HFFc6 (cell line): ENCODE measurements at regions not wholly inside any gene's neighbourhood (a gene's known extent, or its start where the extent isn't known, plus 50 kb on each side); places are given as distances from the start of the nearest gene placed in this dataset.

Experiments used
- DNase-seq: peaks from one replicate; pipeline ENCODE4 v3.0.0-alpha.2; 2018
- H3K27ac Mint-ChIP-seq: 2 replicates; pipeline ENCODE4 v1.8.0; 2020; ENCODE audit warnings: mild to moderate bottlenecking, mixed read lengths
- H3K27me3 Mint-ChIP-seq: 2 replicates; pipeline ENCODE4 v1.8.0; 2021; ENCODE audit warnings: mild to moderate bottlenecking, moderate library complexity, mixed read lengths; ENCODE audit not compliant: insufficient read depth
- H3K36me3 Mint-ChIP-seq: 2 replicates; pipeline ENCODE4 v1.8.0; 2021; ENCODE audit warnings: low read depth, mixed read lengths
- H3K4me1 Mint-ChIP-seq: 2 replicates; pipeline ENCODE4 v1.8.0; 2020; ENCODE audit warnings: low read depth, mixed read lengths
- H3K4me3 Mint-ChIP-seq: 2 replicates; pipeline ENCODE4 v1.8.0; 2020; ENCODE audit warnings: mild to moderate bottlenecking, moderate library complexity, mixed read lengths
- H3K9me3 Mint-ChIP-seq: 2 replicates; pipeline ENCODE4 v1.8.0; 2020; ENCODE audit warnings: mild to moderate bottlenecking, mixed read lengths
- TF ChIP-seq, protein P1 (sequence below): fragments of 200-600 bp; sonication (generic); IDR thresholded peaks from 2 replicates; pipeline ENCODE4 v1.5.0; 2021; ENCODE audit warnings: antibody characterized with exemption, mild to moderate bottlenecking

GRCh38 chr21:15164678-15165303 lies 100.0 kb upstream of the NRIP1 start:
- TF ChIP-seq, protein P1, sequence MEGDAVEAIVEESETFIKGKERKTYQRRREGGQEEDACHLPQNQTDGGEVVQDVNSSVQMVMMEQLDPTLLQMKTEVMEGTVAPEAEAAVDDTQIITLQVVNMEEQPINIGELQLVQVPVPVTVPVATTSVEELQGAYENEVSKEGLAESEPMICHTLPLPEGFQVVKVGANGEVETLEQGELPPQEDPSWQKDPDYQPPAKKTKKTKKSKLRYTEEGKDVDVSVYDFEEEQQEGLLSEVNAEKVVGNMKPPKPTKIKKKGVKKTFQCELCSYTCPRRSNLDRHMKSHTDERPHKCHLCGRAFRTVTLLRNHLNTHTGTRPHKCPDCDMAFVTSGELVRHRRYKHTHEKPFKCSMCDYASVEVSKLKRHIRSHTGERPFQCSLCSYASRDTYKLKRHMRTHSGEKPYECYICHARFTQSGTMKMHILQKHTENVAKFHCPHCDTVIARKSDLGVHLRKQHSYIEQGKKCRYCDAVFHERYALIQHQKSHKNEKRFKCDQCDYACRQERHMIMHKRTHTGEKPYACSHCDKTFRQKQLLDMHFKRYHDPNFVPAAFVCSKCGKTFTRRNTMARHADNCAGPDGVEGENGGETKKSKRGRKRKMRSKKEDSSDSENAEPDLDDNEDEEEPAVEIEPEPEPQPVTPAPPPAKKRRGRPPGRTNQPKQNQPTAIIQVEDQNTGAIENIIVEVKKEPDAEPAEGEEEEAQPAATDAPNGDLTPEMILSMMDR = no peak
- no peak for DNase-seq
- no peaks in the 10 kb centered on the region for H3K9me3 Mint-ChIP-seq
- no peak overlapping the region for H3K4me3 Mint-ChIP-seq
- H3K4me1 Mint-ChIP-seq = no peaks in the 10 kb centered on the region
- H3K27ac Mint-ChIP-seq = no peak overlapping the region
- no peaks in the 10 kb centered on the region for H3K36me3 Mint-ChIP-seq
- H3K27me3 Mint-ChIP-seq = no peaks in the 10 kb centered on the region; the same call in 1 of the 2 replicates

DNA sequence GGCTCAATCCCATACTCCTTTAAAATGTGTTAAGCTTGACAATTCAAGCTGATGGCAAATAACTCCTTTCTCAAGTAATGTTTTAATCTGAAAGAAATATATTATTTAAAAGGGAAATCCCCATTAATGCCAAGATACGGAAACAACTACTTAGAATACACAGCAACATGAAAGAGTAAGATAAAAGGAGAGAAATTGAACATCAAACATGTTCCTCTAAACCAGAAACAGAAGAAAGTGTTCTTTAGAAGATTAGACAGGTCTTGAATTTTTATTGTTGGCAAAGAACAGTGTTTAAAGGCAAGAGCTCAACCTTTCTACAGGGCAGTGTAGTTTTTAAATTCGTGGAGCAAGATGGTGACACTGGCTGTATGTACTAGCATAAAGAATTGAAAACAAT lies 105.8 kb upstream of the NRIP1 start:
- no peak for DNase-seq
- TF ChIP-seq, protein P1 = no peak
- H3K36me3 Mint-ChIP-seq = no peaks in the 10 kb centered on the region
- no peak overlapping the region for H3K4me3 Mint-ChIP-seq
- H3K9me3 Mint-ChIP-seq = no peaks in the 10 kb centered on the region
- peaks cover 1% of the 10 kb centered on the region for H3K27me3 Mint-ChIP-seq
- H3K4me1 Mint-ChIP-seq = no peaks in the 10 kb centered on the region
- no peak overlapping the region for H3K27ac Mint-ChIP-seq

DNA sequence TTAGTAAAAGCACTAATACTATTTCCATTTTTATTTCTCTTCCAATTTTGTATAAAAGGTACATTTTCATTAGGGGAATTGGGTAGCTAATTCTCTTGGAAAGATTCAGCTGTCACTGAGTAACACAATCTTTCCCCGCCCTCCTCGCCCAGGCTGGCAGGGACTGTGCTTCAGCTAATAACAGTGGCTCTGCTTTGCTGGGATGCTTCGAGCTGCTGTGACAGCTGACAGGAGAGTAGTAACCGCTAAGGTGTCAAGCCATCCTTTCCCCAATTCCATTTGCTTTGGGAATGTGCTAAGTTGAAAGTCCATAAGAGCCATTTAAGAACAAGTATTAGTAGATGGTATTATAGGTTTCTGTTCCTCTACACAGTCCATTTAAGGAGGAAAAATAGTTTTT lies 106.7 kb upstream of the NRIP1 start:
- no peak for DNase-seq
- H3K27ac Mint-ChIP-seq = no peak overlapping the region
- H3K4me3 Mint-ChIP-seq = no peak overlapping the region
- no peaks in the 10 kb centered on the region for H3K9me3 Mint-ChIP-seq
- peaks cover 2% of the 10 kb centered on the region for H3K27me3 Mint-ChIP-seq
- no peaks in the 10 kb centered on the region for H3K36me3 Mint-ChIP-seq
- no peaks in the 10 kb centered on the region for H3K4me1 Mint-ChIP-seq
- TF ChIP-seq, protein P1 = no peak

- no peaks in the 10 kb centered on the region for H3K9me3 Mint-ChIP-seq
- TF ChIP-seq, protein P1 = no peak
- H3K36me3 Mint-ChIP-seq = no peaks in the 10 kb centered on the region
- peaks cover 3% of the 10 kb centered on the region for H3K27me3 Mint-ChIP-seq
- H3K4me3 Mint-ChIP-seq = no peak overlapping the region
- no peak overlapping the region for H3K27ac Mint-ChIP-seq
- no peak for DNase-seq
- H3K4me1 Mint-ChIP-seq = no peaks in the 10 kb centered on the region
Observed at GRCh38 chr21:15172963-15173362, 108.2 kb upstream of the NRIP1 start.

DNA sequence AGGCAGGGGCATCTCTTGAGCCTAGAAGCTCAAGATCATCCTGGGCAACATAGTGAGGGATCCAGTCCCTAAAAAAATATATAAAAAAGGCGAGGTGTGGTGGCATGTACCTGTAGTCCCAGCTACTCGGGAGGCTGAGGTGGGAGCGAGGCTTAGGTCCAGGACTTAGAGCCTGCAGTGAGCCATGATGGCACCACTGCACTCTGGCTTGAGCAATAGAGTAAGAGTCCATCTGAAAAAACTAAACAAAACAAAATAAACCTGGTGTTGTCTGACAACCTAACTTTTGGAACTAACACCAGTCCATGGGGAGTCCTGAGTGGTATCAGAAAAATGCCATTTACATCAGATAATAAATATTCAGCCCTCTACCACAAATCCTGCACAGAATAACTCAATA lies 110.1 kb upstream of the NRIP1 start:
- H3K36me3 Mint-ChIP-seq = no peaks in the 10 kb centered on the region
- no peak overlapping the region for H3K27ac Mint-ChIP-seq
- peaks cover 3% of the 10 kb centered on the region for H3K27me3 Mint-ChIP-seq
- H3K4me1 Mint-ChIP-seq = no peaks in the 10 kb centered on the region
- no peak for DNase-seq
- no peak overlapping the region for H3K4me3 Mint-ChIP-seq
- TF ChIP-seq, protein P1 = no peak
- no peaks in the 10 kb centered on the region for H3K9me3 Mint-ChIP-seq

- Mint-ChIP-seq H3K4me1 (no peaks in the 10 kb centered on the region), H3K4me3 (no peak overlapping the region), H3K27ac (no peak overlapping the region), H3K36me3 (no peaks in the 10 kb centered on the region), H3K27me3 (peaks cover 2% of the 10 kb centered on the region; the same call in 1 of the 2 replicates), H3K9me3 (no peaks in the 10 kb centered on the region)
- DNase-seq = no peak
- TF ChIP-seq, protein P1 = no peak
Observed at GRCh38 chr21:15182731-15183130, 117.9 kb upstream of the NRIP1 start.
